KBM-7 (cell line): ENCODE measurements at regions not wholly inside any gene's neighbourhood (a gene's known extent, or its start where the extent isn't known, plus 50 kb on each side); places are given as distances from the start of the nearest gene placed in this dataset.

ENCODE experiments used
- DNase-seq: peaks from one replicate; pipeline ENCODE4 v3.0.0-alpha.2; 2015
- in situ Hi-C: fragments of 300-500 bp; cut with MboI; formaldehyde crosslinking; loops from 2 replicates; pipeline ENCODE4 v1.14.3; 2020; ENCODE audit warnings: low sequenced_read_pairs, low pct_unique_long_range_greater_than_20kb, mixed read lengths

- no peak for DNase-seq
These were observed 715.0 kb upstream of the ADAMTS5 start for GRCh38 chr21:27681841-27682240.

GRCh38 chr21:27681038-27681437, 714.1 kb upstream of the ADAMTS5 start:
- in situ Hi-C loops: no loop called here
- DNase-seq: no peak

More at GRCh38 chr21:27681841-27682240, 715.0 kb upstream of the ADAMTS5 start:
- in situ Hi-C loops: no loop called here

- in situ Hi-C loops: no loop called here
- DNase-seq: no peak
These were observed 713.3 kb upstream of the ADAMTS5 start for GRCh38 chr21:27680181-27680580.

- in situ Hi-C loops: no loop called here
- DNase-seq: no peak
These were observed 711.6 kb upstream of the ADAMTS5 start for GRCh38 chr21:27678511-27678910.

- in situ Hi-C loops: no loop called here
- no peak for DNase-seq
These were observed 710.7 kb upstream of the ADAMTS5 start for GRCh38 chr21:27677546-27677945.

GRCh38 chr21:27675306-27675705, 708.4 kb upstream of the ADAMTS5 start:
- no peak for DNase-seq
- in situ Hi-C loops: no loop called here

GRCh38 chr21:27674041-27674615, 707.2 kb upstream of the ADAMTS5 start:
- in situ Hi-C loops: no loop called here
- no peak for DNase-seq

GRCh38 chr21:27673581-27673980, 706.7 kb upstream of the ADAMTS5 start:
- in situ Hi-C loops: no loop called here
- DNase-seq: no peak

GRCh38 chr21:27671207-27671606, 704.3 kb upstream of the ADAMTS5 start:
- in situ Hi-C loops: no loop called here
- DNase-seq: no peak

- no peak for DNase-seq
- in situ Hi-C loops: no loop called here
These were observed 686.6 kb upstream of the ADAMTS5 start for GRCh38 chr21:27653481-27653880.

- no peak for DNase-seq
- in situ Hi-C loops: no loop called here
These were observed 682.9 kb upstream of the ADAMTS5 start for GRCh38 chr21:27649762-27650161.

GRCh38 chr21:27649323-27649722, 682.4 kb upstream of the ADAMTS5 start:
- no peak for DNase-seq

GRCh38 chr21:27648560-27648959, 681.7 kb upstream of the ADAMTS5 start:
- in situ Hi-C loops: no loop called here
- no peak for DNase-seq

More at GRCh38 chr21:27649323-27649722, 682.4 kb upstream of the ADAMTS5 start:
- in situ Hi-C loops: no loop called here

GRCh38 chr21:27647921-27648320, 681.0 kb upstream of the ADAMTS5 start:
- in situ Hi-C loops: no loop called here
- DNase-seq: no peak

- DNase-seq: no peak
- in situ Hi-C loops: no loop called here
These were observed 680.5 kb upstream of the ADAMTS5 start for GRCh38 chr21:27647401-27647800.

GRCh38 chr21:27646691-27647090, 679.8 kb upstream of the ADAMTS5 start:
- in situ Hi-C loops: no loop called here
- no peak for DNase-seq

- in situ Hi-C loops: no loop called here
- DNase-seq: no peak
These were observed 679.2 kb upstream of the ADAMTS5 start for GRCh38 chr21:27646056-27646455.

- in situ Hi-C loops: no loop called here
- no peak for DNase-seq
These were observed 678.4 kb upstream of the ADAMTS5 start for GRCh38 chr21:27645285-27645684.

GRCh38 chr21:27643326-27643725, 676.4 kb upstream of the ADAMTS5 start:
- no peak for DNase-seq
- in situ Hi-C loops: no loop called here

- DNase-seq: no peak
- in situ Hi-C loops: no loop called here
These were observed 672.4 kb upstream of the ADAMTS5 start for GRCh38 chr21:27639286-27639685.

- in situ Hi-C loops: no loop called here
- no peak for DNase-seq
These were observed 669.8 kb upstream of the ADAMTS5 start for GRCh38 chr21:27636656-27637055.

GRCh38 chr21:27633631-27634030, 666.7 kb upstream of the ADAMTS5 start:
- in situ Hi-C loops: no loop called here
- no peak for DNase-seq
